Endothelial cell of umbilical vein (primary cell): ENCODE measurements at regions not wholly inside any gene's neighbourhood (a gene's known extent, or its start where the extent isn't known, plus 50 kb on each side); places are given as distances from the start of the nearest gene placed in this dataset.

ENCODE experiments used
- BruUV-seq: library from RNA; stranded (reverse); fragments of 400-500 nt; replicated peaks from 2 replicates; lab custom pipeline; 2021; lab: Mats Ljungman, UMichigan
- CTCF ChIA-PET: fragments of 300-600, 350-600 bp; sonication (Branson Sonifier 250); formaldehyde crosslinking; loops from one replicate; lab custom pipeline; 2021; ENCODE audit warnings: antibody characterized with exemption, inconsistent platforms; lab: Charles Lee
- POLR2A ChIA-PET: fragments of 300-600, 350-600 bp; sonication (Branson Sonifier 250); formaldehyde crosslinking; loops from one replicate; lab custom pipeline; 2021; ENCODE audit warnings: antibody characterized with exemption, inconsistent platforms; lab: Charles Lee
- DNase-seq: peaks from one replicate; pipeline ENCODE4 v3.0.0-alpha.2; 2011; ENCODE audit warnings: low read depth, low spot score
- FAIRE-seq: peaks from 2 replicates; lab custom pipeline; 2011; peaks lifted over from hg19 to GRCh38; lab: Jason Lieb, UNC
- H2AFZ ChIP-seq: 2 replicates; pipeline ENCODE4 v1.6.0; 2012; ENCODE audit warnings: low read depth, low read length, control low read depth, inconsistent platforms
- H3K27ac ChIP-seq: 2 replicates; pipeline ENCODE4 v1.5.1; 2011; ENCODE audit warnings: low read depth, mild to moderate bottlenecking, control low read depth, low read length, moderate library complexity; ENCODE audit not compliant: insufficient read depth
- H3K27me3 ChIP-seq, 2 experiments: 2 replicates each; pipeline versions ENCODE4 v1.6.0 to v1.6.1; 2011; ENCODE audit warnings: low read length in 2 of 2, mixed read lengths in 1 of 2; ENCODE audit not compliant: control insufficient read depth in 2 of 2, insufficient read depth in 2 of 2
- H3K36me3 ChIP-seq, 2 experiments: 2 replicates in 1 of 2; 3 replicates in 1 of 2; pipeline ENCODE4 v1.5.1; 2011; ENCODE audit warnings: low read length in 2 of 2, mild to moderate bottlenecking in 1 of 2, moderate library complexity in 1 of 2; ENCODE audit not compliant: control insufficient read depth in 2 of 2, insufficient read depth in 2 of 2; ENCODE audit errors: extremely low read depth in 1 of 2
- H3K4me1 ChIP-seq: 3 replicates; pipeline ENCODE4 v1.5.1; 2011; ENCODE audit warnings: mild to moderate bottlenecking, low read length; ENCODE audit not compliant: control insufficient read depth, insufficient read depth; ENCODE audit errors: extremely low read depth
- H3K4me2 ChIP-seq: 2 replicates; pipeline ENCODE4 v1.6.1; 2011; ENCODE audit warnings: low read length, control low read depth, mixed read lengths; ENCODE audit not compliant: insufficient read depth
- H3K4me3 ChIP-seq, 3 experiments: fragments of 200-600 bp in 1 of 3; sonication (generic), shearing (Covaris generic) in 1 of 3; replicated peaks in 1 of 3; 2 replicates each; pipeline ENCODE4 v1.5.1; 2011 to 2016; ENCODE audit warnings: control low read depth in 3 of 3, low read length in 3 of 3, mild to moderate bottlenecking in 2 of 3, inconsistent platforms in 1 of 3, low read depth in 1 of 3, moderate library complexity in 1 of 3; ENCODE audit not compliant: insufficient read depth in 1 of 3
- H3K79me2 ChIP-seq: 2 replicates; pipeline ENCODE4 v1.6.0; 2012; ENCODE audit warnings: low read length, inconsistent platforms; ENCODE audit not compliant: control insufficient read depth, insufficient read depth
- H3K9ac ChIP-seq: replicated peaks from 2 replicates; pipeline ENCODE3; 2011; ENCODE audit warnings: low read length, control low read depth; ENCODE audit not compliant: insufficient read depth; ENCODE audit errors: extremely low read depth
- H3K9me1 ChIP-seq: replicated peaks from 3 replicates; pipeline ENCODE4 v1.6.0; 2011; ENCODE audit warnings: mild to moderate bottlenecking, low read length; ENCODE audit not compliant: control insufficient read depth, insufficient read depth; ENCODE audit errors: extremely low read depth
- H3K9me3 ChIP-seq: replicated peaks from 2 replicates; pipeline ENCODE4 v1.5.1; 2012; ENCODE audit warnings: low read length, inconsistent platforms; ENCODE audit not compliant: control insufficient read depth, insufficient read depth
- H4K20me1 ChIP-seq: replicated peaks from 2 replicates; pipeline ENCODE3; 2011; ENCODE audit warnings: mild to moderate bottlenecking, low read length; ENCODE audit not compliant: control insufficient read depth, insufficient read depth; ENCODE audit errors: extremely low read depth
- EZH2 ChIP-seq: IDR thresholded peaks from 2 replicates; pipeline ENCODE4 v1.6.1; 2012; ENCODE audit warnings: borderline replicate concordance, low read depth, mild to moderate bottlenecking, moderate library complexity, low read length, inconsistent platforms; ENCODE audit not compliant: severe bottlenecking
- GATA2 ChIP-seq: IDR thresholded peaks from 2 replicates; pipeline ENCODE4 v1.7.0; 2011; ENCODE audit warnings: low read depth, mild to moderate bottlenecking, moderate library complexity, mixed read lengths, low read length; ENCODE audit not compliant: insufficient read length, insufficient read depth
- JUN ChIP-seq: IDR thresholded peaks from 2 replicates; pipeline ENCODE4 v1.6.1; 2011; ENCODE audit warnings: borderline replicate concordance, low read depth; ENCODE audit not compliant: insufficient read length, insufficient read depth
- MAX ChIP-seq: IDR thresholded peaks from 2 replicates; pipeline ENCODE4 v1.6.1; 2011; ENCODE audit not compliant: insufficient read depth, insufficient read length
- POLR2AphosphoS5 ChIP-seq: IDR thresholded peaks from 2 replicates; pipeline ENCODE4 v1.6.1; 2012; ENCODE audit warnings: low read depth, mild to moderate bottlenecking, control low read depth, low read length, moderate library complexity; ENCODE audit not compliant: insufficient read depth
- dilution Hi-C: fragments of 300-500 bp; cut with MboI; formaldehyde crosslinking; loops from one replicate; pipeline ENCODE4 v1.15.0; 2019; ENCODE audit warnings: low sequenced_read_pairs; ENCODE audit not compliant: extremely low pct_ligation_motif_present
- intact Hi-C: fragments of 100-400 bp; cut with micrococcal nuclease; formaldehyde crosslinking; loops from one replicate; pipeline ENCODE4 v1.10.0; 2022

- no peaks in the 10 kb centered on the region for H3K36me3 ChIP-seq
- no peaks in the 10 kb centered on the region for H3K79me2 ChIP-seq
- POLR2A ChIA-PET: no interaction called here
- H3K9me1 ChIP-seq: no peaks in the 10 kb centered on the region
- H4K20me1 ChIP-seq: no peaks in the 10 kb centered on the region
- H3K27ac ChIP-seq: no peak overlapping the region
- CTCF ChIA-PET: no interaction called here
- intact Hi-C loops (no loop called here), dilution Hi-C loops (no loop called here)
- no peak for DNase-seq
- H3K4me3 ChIP-seq: no peak overlapping the region
- TF ChIP-seq EZH2: no peak
- TF ChIP-seq GATA2: no peak
- no peak for TF ChIP-seq POLR2AphosphoS5
- H2AFZ ChIP-seq: no peak overlapping the region
- H3K4me2 ChIP-seq: no peak overlapping the region
- H3K4me1 ChIP-seq: no peaks in the 10 kb centered on the region
- no peak overlapping the region for H3K9ac ChIP-seq
- H3K27me3 ChIP-seq: no peaks in the 10 kb centered on the region
- H3K9me3 ChIP-seq: no peaks in the 10 kb centered on the region
- FAIRE-seq: no peak
- BruUV-seq: no TSS peak
Measured at GRCh38 chr6:119952696-119953095, 603.1 kb upstream of the MAN1A1 start.

GRCh38 chr6:119950681-119951080 is 601.1 kb upstream of the MAN1A1 start:
- no peak for TF ChIP-seq POLR2AphosphoS5
- TF ChIP-seq MAX: no peak
- TF ChIP-seq JUN: no peak
- no peaks in the 10 kb centered on the region for H3K36me3 ChIP-seq
- no peaks in the 10 kb centered on the region for H3K9me1 ChIP-seq
- H3K4me1 ChIP-seq: no peaks in the 10 kb centered on the region
- CTCF ChIA-PET: no interaction called here
- H3K9ac ChIP-seq: no peak overlapping the region
- H4K20me1 ChIP-seq: no peaks in the 10 kb centered on the region
- dilution Hi-C loops (no loop called here), intact Hi-C loops (no loop called here)
- FAIRE-seq: no peak
- H3K9me3 ChIP-seq: no peaks in the 10 kb centered on the region
- no peaks in the 10 kb centered on the region for H3K79me2 ChIP-seq
- no peak overlapping the region for H2AFZ ChIP-seq
- no TSS peak for BruUV-seq
- H3K27ac ChIP-seq: no peak overlapping the region
- H3K4me3 ChIP-seq: no peak overlapping the region
- POLR2A ChIA-PET: no interaction called here
- H3K4me2 ChIP-seq: no peak overlapping the region
- no peaks in the 10 kb centered on the region for H3K27me3 ChIP-seq
- DNase-seq: no peak
